ENCODE measurements at regions not wholly inside any gene's neighbourhood (a gene's known extent, or its start where the extent isn't known, plus 50 kb on each side); places are given as distances from the start of the nearest gene placed in this dataset.
A peak's percentile ranks its signal among the peaks of the same experiment; 100 is the strongest.

- Mint-ChIP-seq H3K4me1 (ENCODE audit: low read depth, unreplicated experiment) (peaks cover 12% of the 10 kb centered on the region), H3K27me3 (ENCODE audit: unreplicated experiment) (peaks cover under 1% of the 10 kb centered on the region), H3K27ac (ENCODE audit: unreplicated experiment) (no peak overlapping the region), H3K36me3 (ENCODE audit: unreplicated experiment) (peaks cover 18% of the 10 kb centered on the region), H3K9me3 (ENCODE audit: unreplicated experiment) (peaks cover 5% of the 10 kb centered on the region), H3K4me3 (ENCODE audit: unreplicated experiment) (no peak overlapping the region)
- TF ChIP-seq CTCF (IDR thresholded peaks at IDR 0.05; ENCODE audit: partially characterized antibody, unreplicated experiment) = no peak
- no peak for DNase-seq
Measured at GRCh38 chr17:36880268-36880905, 56.9 kb upstream of the LHX1 start.

GRCh38 chr17:36881323-36881722 is 56.0 kb upstream of the LHX1 start:
- H3K27me3 Mint-ChIP-seq (ENCODE audit: unreplicated experiment) = no peaks in the 10 kb centered on the region
- DNase-seq = no peak
- no peak overlapping the region for H3K27ac Mint-ChIP-seq (ENCODE audit: unreplicated experiment)
- peaks cover 12% of the 10 kb centered on the region for H3K4me1 Mint-ChIP-seq (ENCODE audit: low read depth, unreplicated experiment)
- no peak overlapping the region for H3K4me3 Mint-ChIP-seq (ENCODE audit: unreplicated experiment)
- H3K9me3 Mint-ChIP-seq (ENCODE audit: unreplicated experiment) = peaks cover 5% of the 10 kb centered on the region
- TF ChIP-seq CTCF (IDR thresholded peaks at IDR 0.05; ENCODE audit: partially characterized antibody, unreplicated experiment) = no peak
- H3K36me3 Mint-ChIP-seq (ENCODE audit: unreplicated experiment) = peaks cover 18% of the 10 kb centered on the region

- TF ChIP-seq CTCF (IDR thresholded peaks at IDR 0.05; ENCODE audit: partially characterized antibody, unreplicated experiment) = no peak
- H3K4me3 Mint-ChIP-seq (ENCODE audit: unreplicated experiment) = no peak overlapping the region
- H3K27ac Mint-ChIP-seq (ENCODE audit: unreplicated experiment) = peak overlapping the region; percentile 43
- peaks cover 5% of the 10 kb centered on the region for H3K9me3 Mint-ChIP-seq (ENCODE audit: unreplicated experiment)
- H3K36me3 Mint-ChIP-seq (ENCODE audit: unreplicated experiment) = peaks cover 18% of the 10 kb centered on the region
- no peaks in the 10 kb centered on the region for H3K27me3 Mint-ChIP-seq (ENCODE audit: unreplicated experiment)
- no peak for DNase-seq
- H3K4me1 Mint-ChIP-seq (ENCODE audit: low read depth, unreplicated experiment) = peaks cover 19% of the 10 kb centered on the region
Measured at GRCh38 chr17:36884495-36885152, 52.7 kb upstream of the LHX1 start.

GRCh38 chr17:36885153-36885735 is 52.0 kb upstream of the LHX1 start:
- H3K27ac Mint-ChIP-seq (ENCODE audit: unreplicated experiment) = peak overlapping the region; percentile 50
- no peak for TF ChIP-seq CTCF (IDR thresholded peaks at IDR 0.05; ENCODE audit: partially characterized antibody, unreplicated experiment)
- peaks cover 23% of the 10 kb centered on the region for H3K4me1 Mint-ChIP-seq (ENCODE audit: low read depth, unreplicated experiment)
- H3K36me3 Mint-ChIP-seq (ENCODE audit: unreplicated experiment) = peaks cover 18% of the 10 kb centered on the region
- H3K9me3 Mint-ChIP-seq (ENCODE audit: unreplicated experiment) = peaks cover 5% of the 10 kb centered on the region
- no peak overlapping the region for H3K4me3 Mint-ChIP-seq (ENCODE audit: unreplicated experiment)
- no peaks in the 10 kb centered on the region for H3K27me3 Mint-ChIP-seq (ENCODE audit: unreplicated experiment)
- DNase-seq = no peak

All from glutamatergic neuron (in vitro differentiated cells).